ENCODE measurements at regions not wholly inside any gene's neighbourhood (a gene's known extent, or its start where the extent isn't known, plus 50 kb on each side); places are given as distances from the start of the nearest gene placed in this dataset.

- DNase-seq: no peak
- Histone ChIP-seq H3K9me3 (peaks cover 0 to 3% of the 10 kb centered on the region in 2 donors), H3K4me1 (ENCODE audit: insufficient read depth) (no peaks in the 10 kb centered on the region), H3K27me3 (no peaks in the 10 kb centered on the region), H3K4me3 (no peak overlapping the region), H3K36me3 (no peaks in the 10 kb centered on the region), H3K27ac (no peak overlapping the region)
- WGBS, 3 donors: 75 to 86% (median 81%) methylated on average over 8 of the region's 8 CpGs
- TF ChIP-seq EP300 (IDR thresholded peaks at IDR 0.05) (no peak), CTCF (IDR thresholded peaks at IDR 0.05) (no peak), POLR2A (IDR thresholded peaks at IDR 0.05) (no peak)
- intact Hi-C loops (cut with DNase I): no loop called here
These were observed 75.0 kb upstream of the MSX2 start for GRCh38 chr5:174649391-174649790.

GRCh38 chr5:174654442-174654841, 69.9 kb upstream of the MSX2 start:
- Histone ChIP-seq H3K36me3 (no peaks in the 10 kb centered on the region), H3K4me3 (no peak overlapping the region), H3K4me1 (ENCODE audit: insufficient read depth) (no peaks in the 10 kb centered on the region), H3K9me3 (no peaks in the 10 kb centered on the region), H3K27ac (no peak overlapping the region), H3K27me3 (no peaks in the 10 kb centered on the region)
- TF ChIP-seq EP300 (IDR thresholded peaks at IDR 0.05): no peak
- TF ChIP-seq CTCF (IDR thresholded peaks at IDR 0.05): no peak
- TF ChIP-seq POLR2A (IDR thresholded peaks at IDR 0.05): no peak
- intact Hi-C loops (cut with DNase I): no loop called here
- DNase-seq: no peak
- 77 to 81% (median 77%) methylated on average over 3 of the region's 3 CpGs for WGBS, 3 donors

GRCh38 chr5:174655351-174655750, 69.0 kb upstream of the MSX2 start:
- WGBS, 3 donors: 9 to 19% (median 12%) methylated on average over 4 of the region's 4 CpGs
- TF ChIP-seq CTCF (IDR thresholded peaks at IDR 0.05) (no peak), POLR2A (IDR thresholded peaks at IDR 0.05) (no peak), EP300 (IDR thresholded peaks at IDR 0.05) (no peak)
- Histone ChIP-seq H3K4me3 (no peak overlapping the region), H3K9me3 (no peaks in the 10 kb centered on the region), H3K36me3 (no peaks in the 10 kb centered on the region), H3K4me1 (ENCODE audit: insufficient read depth) (no peaks in the 10 kb centered on the region), H3K27ac (no peak overlapping the region), H3K27me3 (no peaks in the 10 kb centered on the region)
- DNase-seq: no peak
- intact Hi-C loops (cut with DNase I): no loop called here

- intact Hi-C loops (cut with DNase I): no loop called here
- TF ChIP-seq EP300 (IDR thresholded peaks at IDR 0.05): no peak
- no peak for TF ChIP-seq CTCF (IDR thresholded peaks at IDR 0.05)
- no peak for TF ChIP-seq POLR2A (IDR thresholded peaks at IDR 0.05)
- Histone ChIP-seq H3K4me1 (ENCODE audit: insufficient read depth) (no peaks in the 10 kb centered on the region), H3K27ac (no peak overlapping the region), H3K4me3 (no peak overlapping the region), H3K9me3 (no peaks in the 10 kb centered on the region), H3K27me3 (no peaks in the 10 kb centered on the region), H3K36me3 (no peaks in the 10 kb centered on the region)
- DNase-seq: no peak
- 72 to 90% (median 77%) methylated on average over 4 of the region's 4 CpGs for WGBS, 3 donors
These were observed 60.1 kb upstream of the MSX2 start for GRCh38 chr5:174664180-174664850.
